Transverse colon (tissue), 4 donors: ENCODE measurements at regions not wholly inside any gene's neighbourhood (a gene's known extent, or its start where the extent isn't known, plus 50 kb on each side); places are given as distances from the start of the nearest gene placed in this dataset.

Source experiments
- DNase-seq: peaks from one replicate; pipeline ENCODE4 v3.0.0-alpha.2; 2019
- H3K27ac ChIP-seq, 4 donors: fragments of 200-600 bp; sonication (generic); 2 replicates each; pipeline ENCODE4 v1.5.1; 2016 to 2018; ENCODE audit warnings: inconsistent platforms in 4 of 4
- H3K27me3 ChIP-seq: fragments of 200-600 bp; sonication (generic); 2 replicates; pipeline ENCODE4 v1.5.1; 2017; ENCODE audit warnings: inconsistent platforms
- H3K36me3 ChIP-seq, 4 donors: fragments of 200-600 bp; sonication (generic); 2 replicates each; pipeline ENCODE4 v1.5.1; 2017 to 2019; ENCODE audit warnings: inconsistent platforms in 4 of 4
- H3K4me1 ChIP-seq, 4 donors: fragments of 200-600 bp; sonication (generic); 2 replicates each; pipeline ENCODE4 v1.5.1; 2017 to 2020; ENCODE audit warnings: inconsistent platforms in 4 of 4
- H3K4me3 ChIP-seq, 4 donors: fragments of 200-600 bp; sonication (generic); 1 replicate in 1 of 4; 2 replicates in 3 of 4; pipeline versions ENCODE4 v1.5.1 to v1.6.1; 2017 to 2019; ENCODE audit warnings: inconsistent platforms in 4 of 4
- H3K9me3 ChIP-seq, 2 donors: fragments of 200-600 bp; sonication (generic); 2 replicates each; pipeline ENCODE4 v1.5.1; 2017 to 2019; ENCODE audit warnings: inconsistent platforms in 2 of 2
- CTCF ChIP-seq, 5 experiments: fragments of 200-600 bp in 3 of 5; fragments of 450-650 bp in 2 of 5; sonication (generic) in 3 of 5; IDR thresholded peaks; 1 replicate in 2 of 5; 2 replicates in 3 of 5; pipeline ENCODE4 v1.5.1; 2016 to 2017; ENCODE audit warnings: antibody characterized with exemption in 5 of 5, inconsistent platforms in 3 of 5, mild to moderate bottlenecking in 2 of 5, moderate library complexity in 1 of 5
- EP300 ChIP-seq: sonication (generic); formaldehyde crosslinking; IDR thresholded peaks from one replicate; pipeline ENCODE4 v1.6.1; 2017; ENCODE audit warnings: antibody characterized with exemption, low read depth
- POLR2A ChIP-seq: fragments of 450-650 bp; IDR thresholded peaks from one replicate; pipeline ENCODE4 v1.6.1; 2016; ENCODE audit warnings: antibody characterized with exemption, mild to moderate bottlenecking, moderate library complexity
- POLR2AphosphoS5 ChIP-seq, 3 donors: sonication (generic); formaldehyde crosslinking; IDR thresholded peaks; one replicate each; pipeline ENCODE4 v1.6.1; 2016; ENCODE audit warnings: antibody characterized with exemption in 3 of 3
- WGBS, 2 donors: methylation state at CpG; one replicate each; pipeline ENCODE4 v1.1.5; 2018; ENCODE audit warnings: low coverage in 1 of 2; 5-methylcytosine and 5-hydroxymethylcytosine counted together
- in situ Hi-C, 4 donors: fragments of 200-750 bp; cut with MboI; loops; one replicate each; pipeline versions ENCODE4 v1.15.0 to v1.15.1; 2017; ENCODE audit warnings: low sequenced_read_pairs in 3 of 4, low pct_ligation_motif_present in 1 of 4, low pct_unique_long_range_greater_than_20kb in 1 of 4
- intact Hi-C: fragments of 100-400 bp; cut with DNase I; formaldehyde crosslinking; loops from one replicate; pipeline ENCODE4 v1.15.1; 2023; ENCODE audit warnings: low total_unique reads

- H3K4me1 ChIP-seq = no peaks in the 10 kb centered on the region
- no peak overlapping the region for H3K27ac ChIP-seq
- no peaks in the 10 kb centered on the region for H3K36me3 ChIP-seq
- no peaks in the 10 kb centered on the region for H3K27me3 ChIP-seq
- in situ Hi-C loops = no loop called here
- TF ChIP-seq EP300 (no peak), POLR2AphosphoS5 (IDR thresholded peaks at IDR 0.05) (no peak), POLR2A (no peak), CTCF (IDR thresholded peaks at IDR 0.05) (no peak)
- no peak for DNase-seq
- WGBS, 2 donors = 82 to 89% methylated on average over 5 of the region's 5 CpGs
- H3K4me3 ChIP-seq = no peak overlapping the region
- intact Hi-C loops = no loop called here
- H3K9me3 ChIP-seq = peaks cover 0 to 4% of the 10 kb centered on the region in 2 donors
These were observed 168.4 kb upstream of the EGLN3 start for GRCh38 chr14:34119107-34119858.

- in situ Hi-C loops = no loop called here
These were observed 163.1 kb upstream of the EGLN3 start for GRCh38 chr14:34113991-34114390.

GRCh38 chr14:34113005-34113511 lies 162.2 kb upstream of the EGLN3 start:
- DNase-seq = no peak
- Histone ChIP-seq H3K4me1 (no peaks in the 10 kb centered on the region), H3K27ac (no peak overlapping the region), H3K27me3 (no peaks in the 10 kb centered on the region), H3K9me3 (peaks cover 0 to 4% of the 10 kb centered on the region in 2 donors), H3K4me3 (no peak overlapping the region), H3K36me3 (no peaks in the 10 kb centered on the region)
- in situ Hi-C loops (no loop called here), intact Hi-C loops (no loop called here)
- TF ChIP-seq EP300 (no peak), POLR2AphosphoS5 (IDR thresholded peaks at IDR 0.05) (no peak), POLR2A (no peak), CTCF (IDR thresholded peaks at IDR 0.05) (no peak)
- 30 to 38% methylated on average over 3 to 5 of the region's 5 CpGs for WGBS, 2 donors

More at GRCh38 chr14:34113991-34114390, 163.1 kb upstream of the EGLN3 start:
- TF ChIP-seq EP300 (no peak), POLR2AphosphoS5 (IDR thresholded peaks at IDR 0.05) (no peak), CTCF (IDR thresholded peaks at IDR 0.05) (no peak), POLR2A (no peak)
- Histone ChIP-seq H3K9me3 (peaks cover 0 to 4% of the 10 kb centered on the region in 2 donors), H3K4me3 (no peak overlapping the region), H3K4me1 (no peaks in the 10 kb centered on the region), H3K36me3 (no peaks in the 10 kb centered on the region), H3K27me3 (no peaks in the 10 kb centered on the region), H3K27ac (no peak overlapping the region)
- DNase-seq = no peak
- intact Hi-C loops = no loop called here

- H3K27ac ChIP-seq = no peak overlapping the region
- TF ChIP-seq CTCF (IDR thresholded peaks at IDR 0.05) (no peak), EP300 (no peak), POLR2AphosphoS5 (IDR thresholded peaks at IDR 0.05) (no peak), POLR2A (no peak)
- peaks cover 0 to 4% of the 10 kb centered on the region in 2 donors for H3K9me3 ChIP-seq
- WGBS, 2 donors = 88 to 100% methylated on average over 1 to 4 of the region's 4 CpGs
- H3K4me1 ChIP-seq = no peaks in the 10 kb centered on the region
- intact Hi-C loops (no loop called here), in situ Hi-C loops (no loop called here)
- no peaks in the 10 kb centered on the region for H3K27me3 ChIP-seq
- no peak for DNase-seq
- H3K4me3 ChIP-seq = no peak overlapping the region
- no peaks in the 10 kb centered on the region for H3K36me3 ChIP-seq
These were observed 161.1 kb upstream of the EGLN3 start for GRCh38 chr14:34111953-34112352.
